T-helper 1 cell treated with Interleukin-12 subunit alpha and Interleukin-12 subunit beta and Interleukin-4 antibody, amounts not matched to agents 30 μg/mL and 1 μg/mL, for 36 hours (primary cell): ENCODE measurements at regions not wholly inside any gene's neighbourhood (a gene's known extent, or its start where the extent isn't known, plus 50 kb on each side); places are given as distances from the start of the nearest gene placed in this dataset.
"Not testable (repeated sequence)": the region's sequence is repeated elsewhere in the genome, so short reads cannot be mapped to it uniquely, and the experiment has no call there.

Experiments used
- H3K27ac Mint-ChIP-seq: one replicate; pipeline ENCODE4 v1.8.0; 2021; ENCODE audit warnings: mild to moderate bottlenecking, mixed read lengths
- H3K27me3 Mint-ChIP-seq: one replicate; pipeline ENCODE4 v1.8.0; 2021; ENCODE audit warnings: low read depth, mixed read lengths
- H3K36me3 Mint-ChIP-seq: one replicate; pipeline ENCODE4 v1.8.0; 2021; ENCODE audit warnings: low read depth, mixed read lengths
- H3K4me1 Mint-ChIP-seq: one replicate; pipeline ENCODE4 v1.8.0; 2021; ENCODE audit warnings: low read depth, mixed read lengths
- H3K4me3 Mint-ChIP-seq: one replicate; pipeline ENCODE4 v1.8.0; 2021; ENCODE audit warnings: mild to moderate bottlenecking, moderate library complexity, mixed read lengths
- H3K9me3 Mint-ChIP-seq: one replicate; pipeline ENCODE4 v1.8.0; 2021; ENCODE audit warnings: mixed read lengths

DNA sequence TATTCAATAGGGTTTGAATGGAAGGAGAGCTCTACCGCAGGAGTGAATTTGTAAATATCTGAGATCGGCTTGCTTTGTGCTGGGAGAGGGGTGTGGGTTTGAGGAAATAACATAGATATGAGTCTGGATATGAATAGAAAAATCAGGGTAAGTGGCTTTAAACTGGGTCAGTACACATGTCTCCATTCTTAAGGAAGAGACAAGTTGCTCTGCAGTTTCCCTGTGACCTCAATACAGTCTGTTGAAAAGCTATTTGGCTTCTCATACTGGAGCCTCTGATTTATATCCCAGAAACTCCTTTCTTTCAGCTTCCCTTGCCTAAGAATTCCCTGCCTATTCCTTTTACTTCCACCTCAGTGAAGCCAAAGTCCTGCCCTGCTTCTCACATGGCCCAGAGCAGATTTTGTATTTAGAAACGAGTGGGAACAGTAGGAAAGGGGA is 153.5 kb upstream of the ATF7IP start:
- Mint-ChIP-seq H3K27me3 (no peaks in the 10 kb centered on the region), H3K4me3 (no peak overlapping the region), H3K36me3 (no peaks in the 10 kb centered on the region), H3K4me1 (peaks cover 3% of the 10 kb centered on the region), H3K27ac (no peak overlapping the region), H3K9me3 (no peaks in the 10 kb centered on the region)

GRCh38 chr12:14213542-14213941 is 151.9 kb upstream of the ATF7IP start:
- Mint-ChIP-seq H3K36me3 (no peaks in the 10 kb centered on the region), H3K4me1 (peaks cover 3% of the 10 kb centered on the region), H3K9me3 (peaks cover 2% of the 10 kb centered on the region), H3K27me3 (no peaks in the 10 kb centered on the region), H3K27ac (no peak overlapping the region), H3K4me3 (no peak overlapping the region)

DNA sequence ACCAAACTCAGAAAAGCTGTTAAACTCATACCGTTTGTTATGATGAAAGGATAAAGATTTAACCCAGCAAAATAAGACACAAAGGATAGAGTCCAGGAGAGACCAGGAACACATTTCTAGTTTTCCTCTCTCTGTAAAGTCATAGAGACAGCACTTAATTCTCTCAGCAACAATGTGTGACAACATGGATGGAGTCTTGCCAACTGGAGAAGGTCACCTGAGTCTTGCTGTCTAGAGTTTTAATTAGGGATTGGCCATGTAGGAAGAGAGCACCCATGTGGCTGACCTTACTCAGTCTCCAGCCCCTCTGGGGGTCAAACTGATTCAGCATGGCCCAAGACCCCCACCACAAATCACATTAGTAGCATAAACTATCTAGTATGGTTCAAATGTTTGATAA is 151.0 kb upstream of the ATF7IP start:
- no peak overlapping the region for H3K27ac Mint-ChIP-seq
- peaks cover 7% of the 10 kb centered on the region for H3K9me3 Mint-ChIP-seq
- no peaks in the 10 kb centered on the region for H3K27me3 Mint-ChIP-seq
- peaks cover 3% of the 10 kb centered on the region for H3K4me1 Mint-ChIP-seq
- H3K36me3 Mint-ChIP-seq: no peaks in the 10 kb centered on the region
- no peak overlapping the region for H3K4me3 Mint-ChIP-seq

DNA sequence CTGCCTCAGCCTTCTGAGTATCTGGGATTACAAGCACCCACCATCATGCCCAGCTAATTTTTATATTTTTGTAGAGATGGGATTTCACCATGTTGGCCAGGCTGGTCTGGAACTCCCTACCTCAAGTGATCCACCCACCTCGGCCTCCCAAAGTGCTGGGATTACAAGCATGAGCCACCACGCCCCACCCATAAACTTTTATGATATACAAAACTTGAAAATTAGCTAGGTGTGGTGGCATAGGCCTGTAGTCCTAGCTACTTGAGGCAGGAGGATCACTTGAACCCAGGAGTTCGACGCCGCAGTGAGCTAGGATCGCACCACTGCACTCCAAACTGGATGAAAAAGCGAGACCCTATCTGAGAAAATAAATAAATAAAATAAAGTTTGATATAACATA is 149.5 kb upstream of the ATF7IP start:
- peaks cover 19% of the 10 kb centered on the region for H3K9me3 Mint-ChIP-seq
- H3K27ac Mint-ChIP-seq: not testable (repeated sequence)

GRCh38 chr12:14216405-14217294 is 148.8 kb upstream of the ATF7IP start:
- Mint-ChIP-seq H3K27ac (peak overlapping the region; percentile 45), H3K36me3 (peaks cover 8% of the 10 kb centered on the region), H3K27me3 (no peaks in the 10 kb centered on the region), H3K9me3 (peaks cover 26% of the 10 kb centered on the region), H3K4me1 (peaks cover 12% of the 10 kb centered on the region), H3K4me3 (no peak overlapping the region)

More for the DNA sequence above, 149.5 kb upstream of the ATF7IP start:
- H3K27me3 Mint-ChIP-seq, H3K36me3 Mint-ChIP-seq, H3K4me3 Mint-ChIP-seq, H3K4me1 Mint-ChIP-seq: not testable (repeated sequence)

GRCh38 chr12:14219156-14219555 is 146.3 kb upstream of the ATF7IP start:
- peaks cover 12% of the 10 kb centered on the region for H3K4me1 Mint-ChIP-seq
- no peaks in the 10 kb centered on the region for H3K27me3 Mint-ChIP-seq
- H3K9me3 Mint-ChIP-seq: peaks cover 26% of the 10 kb centered on the region
- H3K27ac Mint-ChIP-seq: no peak overlapping the region
- no peak overlapping the region for H3K4me3 Mint-ChIP-seq
- peaks cover 8% of the 10 kb centered on the region for H3K36me3 Mint-ChIP-seq

DNA sequence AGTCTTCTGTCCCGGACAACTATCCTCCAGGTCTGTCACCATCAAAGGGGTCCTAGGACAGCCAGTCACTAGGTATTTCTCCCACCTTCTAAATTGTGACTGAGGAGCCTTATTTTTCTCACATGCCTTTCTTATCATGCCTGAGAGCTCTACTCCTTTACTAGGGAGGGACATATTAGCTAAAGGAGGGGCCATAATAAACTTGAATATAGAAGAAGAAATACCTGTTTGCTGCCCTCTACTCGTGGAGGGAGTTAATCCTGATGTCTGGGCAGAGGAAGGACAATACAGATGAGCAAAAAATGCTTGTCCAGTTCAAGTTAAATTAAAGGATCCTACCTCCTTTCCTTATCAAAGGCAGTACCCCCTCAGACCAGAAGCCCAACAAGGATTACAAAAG is 145.8 kb upstream of the ATF7IP start:
- H3K4me1 Mint-ChIP-seq: peaks cover 12% of the 10 kb centered on the region
- not testable (repeated sequence) for H3K27ac Mint-ChIP-seq, H3K27me3 Mint-ChIP-seq, H3K36me3 Mint-ChIP-seq, H3K4me3 Mint-ChIP-seq
- H3K9me3 Mint-ChIP-seq: peaks cover 26% of the 10 kb centered on the region

GRCh38 chr12:14225064-14225463 is 140.4 kb upstream of the ATF7IP start:
- peaks cover 4% of the 10 kb centered on the region for H3K27me3 Mint-ChIP-seq
- H3K4me1 Mint-ChIP-seq: peaks cover 8% of the 10 kb centered on the region
- no peak overlapping the region for H3K27ac Mint-ChIP-seq
- no peak overlapping the region for H3K4me3 Mint-ChIP-seq
- peaks cover 8% of the 10 kb centered on the region for H3K36me3 Mint-ChIP-seq
- peaks cover 25% of the 10 kb centered on the region for H3K9me3 Mint-ChIP-seq

DNA sequence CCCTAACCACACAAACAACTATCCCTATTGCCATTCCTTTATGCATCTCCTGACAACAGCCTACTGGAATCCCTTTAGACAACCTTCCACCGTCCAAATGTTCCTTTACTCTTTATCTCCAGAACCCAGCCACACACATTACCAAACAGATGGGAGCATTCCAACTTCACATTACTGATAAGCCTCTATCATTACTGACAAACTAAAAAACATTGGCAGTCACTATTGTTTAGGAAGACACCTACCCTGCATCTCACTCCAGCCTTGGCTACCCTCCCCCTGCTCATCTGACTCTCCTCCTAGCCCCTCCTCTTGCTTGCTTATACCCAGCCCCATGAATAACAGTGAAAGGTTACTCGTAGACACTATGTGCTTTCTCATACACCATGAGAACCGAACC is 130.3 kb upstream of the ATF7IP start:
- peaks cover 12% of the 10 kb centered on the region for H3K4me1 Mint-ChIP-seq
- H3K27ac Mint-ChIP-seq, H3K36me3 Mint-ChIP-seq, H3K4me3 Mint-ChIP-seq: not testable (repeated sequence)
- H3K27me3 Mint-ChIP-seq: peaks cover 15% of the 10 kb centered on the region
- H3K9me3 Mint-ChIP-seq: peaks cover 25% of the 10 kb centered on the region

- not testable (repeated sequence) for H3K27ac Mint-ChIP-seq, H3K4me3 Mint-ChIP-seq, H3K36me3 Mint-ChIP-seq
- Mint-ChIP-seq H3K27me3 (peaks cover 12% of the 10 kb centered on the region), H3K4me1 (peaks cover 20% of the 10 kb centered on the region), H3K9me3 (peaks cover 14% of the 10 kb centered on the region)
Observed at GRCh38 chr12:14236641-14237040, 128.8 kb upstream of the ATF7IP start.

GRCh38 chr12:14238221-14238792 is 127.2 kb upstream of the ATF7IP start:
- Mint-ChIP-seq H3K4me1 (peaks cover 20% of the 10 kb centered on the region), H3K4me3 (no peak overlapping the region), H3K27me3 (no peaks in the 10 kb centered on the region), H3K36me3 (peaks cover 6% of the 10 kb centered on the region), H3K27ac (no peak overlapping the region), H3K9me3 (peaks cover 4% of the 10 kb centered on the region)

- Mint-ChIP-seq H3K36me3 (peaks cover 12% of the 10 kb centered on the region), H3K27me3 (no peaks in the 10 kb centered on the region), H3K27ac (peak overlapping the region; percentile 69), H3K4me3 (peak overlapping the region; percentile 79), H3K4me1 (peaks cover 20% of the 10 kb centered on the region), H3K9me3 (peaks cover 11% of the 10 kb centered on the region)
Observed at GRCh38 chr12:14239350-14239934, 126.0 kb upstream of the ATF7IP start.

GRCh38 chr12:14239935-14240872 is 125.3 kb upstream of the ATF7IP start:
- Mint-ChIP-seq H3K27ac (peak overlapping the region; percentile 69), H3K27me3 (no peaks in the 10 kb centered on the region), H3K36me3 (peaks cover 14% of the 10 kb centered on the region), H3K4me1 (peaks cover 24% of the 10 kb centered on the region), H3K4me3 (peak overlapping the region; percentile 79), H3K9me3 (peaks cover 16% of the 10 kb centered on the region)

GRCh38 chr12:14240873-14241220 is 124.6 kb upstream of the ATF7IP start:
- Mint-ChIP-seq H3K27ac (peak overlapping the region; percentile 69), H3K9me3 (peaks cover 16% of the 10 kb centered on the region), H3K27me3 (no peaks in the 10 kb centered on the region), H3K4me1 (peaks cover 24% of the 10 kb centered on the region), H3K4me3 (peak overlapping the region; percentile 79), H3K36me3 (peaks cover 14% of the 10 kb centered on the region)
